Right atrium auricular region (tissue), 2 donors: ENCODE measurements at regions not wholly inside any gene's neighbourhood (a gene's known extent, or its start where the extent isn't known, plus 50 kb on each side); places are given as distances from the start of the nearest gene placed in this dataset.

ENCODE experiments used
- DNase-seq: peaks from one replicate; pipeline ENCODE4 v3.0.0-alpha.2; 2019; ENCODE audit warnings: low spot score
- H3K27ac ChIP-seq, 2 donors: fragments of 200-600 bp; sonication (generic); 1 replicate in 1 of 2; 2 replicates in 1 of 2; pipeline ENCODE4 v1.5.1; 2016 to 2019
- H3K27me3 ChIP-seq, 2 donors: fragments of 200-600 bp; sonication (generic); one replicate each; pipeline versions ENCODE4 v1.5.1 to v1.6.0; 2017 to 2019
- H3K36me3 ChIP-seq: fragments of 200-600 bp; sonication (generic); one replicate; pipeline ENCODE4 v1.5.1; 2016
- H3K4me1 ChIP-seq, 2 donors: fragments of 200-600 bp; sonication (generic); one replicate each; pipeline versions ENCODE4 v1.5.1 to v1.6.0; 2017 to 2019
- H3K4me3 ChIP-seq, 2 donors: fragments of 200-600 bp; sonication (generic); 1 replicate in 1 of 2; 2 replicates in 1 of 2; pipeline ENCODE4 v1.5.1; 2017 to 2019; ENCODE audit warnings: mild to moderate bottlenecking in 1 of 2, moderate library complexity in 1 of 2
- H3K9me3 ChIP-seq, 2 donors: fragments of 200-600 bp; sonication (generic); one replicate each; pipeline ENCODE4 v1.5.1; 2019
- CTCF ChIP-seq, 2 donors: fragments of 200-600 bp; sonication (generic); IDR thresholded peaks; one replicate each; pipeline ENCODE4 v1.5.1; 2019; ENCODE audit warnings: antibody characterized with exemption in 2 of 2

GRCh38 chr1:116265931-116266863 is 106.8 kb upstream of the ATP1A1 start:
- no peaks in the 10 kb centered on the region for H3K36me3 ChIP-seq
- H3K27me3 ChIP-seq: no peaks in the 10 kb centered on the region
- DNase-seq: no peak
- TF ChIP-seq CTCF (IDR thresholded peaks at IDR 0.05): no peak
- no peaks in the 10 kb centered on the region for H3K9me3 ChIP-seq
- H3K4me3 ChIP-seq: no peak overlapping the region
- H3K4me1 ChIP-seq: no peaks in the 10 kb centered on the region
- H3K27ac ChIP-seq: no peak overlapping the region

- H3K27me3 ChIP-seq: no peaks in the 10 kb centered on the region
- no peak overlapping the region for H3K4me3 ChIP-seq
- H3K36me3 ChIP-seq: no peaks in the 10 kb centered on the region
- no peak for DNase-seq
- H3K27ac ChIP-seq: no peak overlapping the region
- no peaks in the 10 kb centered on the region for H3K4me1 ChIP-seq
- H3K9me3 ChIP-seq: no peaks in the 10 kb centered on the region
- TF ChIP-seq CTCF (IDR thresholded peaks at IDR 0.05): no peak
These were observed 106.2 kb upstream of the ATP1A1 start for GRCh38 chr1:116266864-116267212.

GRCh38 chr1:116268211-116268610 is 104.8 kb upstream of the ATP1A1 start:
- H3K27ac ChIP-seq: no peak overlapping the region
- no peaks in the 10 kb centered on the region for H3K9me3 ChIP-seq
- no peaks in the 10 kb centered on the region for H3K27me3 ChIP-seq
- no peak overlapping the region for H3K4me3 ChIP-seq
- H3K4me1 ChIP-seq: no peaks in the 10 kb centered on the region
- H3K36me3 ChIP-seq: no peaks in the 10 kb centered on the region
- DNase-seq: no peak
- no peak for TF ChIP-seq CTCF (IDR thresholded peaks at IDR 0.05)

GRCh38 chr1:116270316-116271057 is 102.6 kb upstream of the ATP1A1 start:
- H3K27ac ChIP-seq: no peak overlapping the region
- DNase-seq: no peak
- H3K4me1 ChIP-seq: no peaks in the 10 kb centered on the region
- no peak overlapping the region for H3K4me3 ChIP-seq
- no peaks in the 10 kb centered on the region for H3K9me3 ChIP-seq
- no peaks in the 10 kb centered on the region for H3K36me3 ChIP-seq
- no peaks in the 10 kb centered on the region for H3K27me3 ChIP-seq
- TF ChIP-seq CTCF (IDR thresholded peaks at IDR 0.05): no peak

GRCh38 chr1:116273042-116273783 is 99.8 kb upstream of the ATP1A1 start:
- Histone ChIP-seq H3K36me3 (no peaks in the 10 kb centered on the region), H3K27me3 (no peaks in the 10 kb centered on the region), H3K9me3 (no peaks in the 10 kb centered on the region), H3K27ac (no peak overlapping the region), H3K4me3 (no peak overlapping the region), H3K4me1 (no peaks in the 10 kb centered on the region)
- DNase-seq: no peak
- no peak for TF ChIP-seq CTCF (IDR thresholded peaks at IDR 0.05)
